Stomach (tissue), 8 donors: ENCODE measurements at regions not wholly inside any gene's neighbourhood (a gene's known extent, or its start where the extent isn't known, plus 50 kb on each side); places are given as distances from the start of the nearest gene placed in this dataset.

ENCODE experiments used
- DNase-seq, 2 donors: peaks; one replicate each; pipeline versions ENCODE4 v3.0.0 to v3.0.0-alpha.2; 2013 to 2019
- H3K27ac ChIP-seq, 5 donors: fragments of 200-600 bp in 4 of 5; sonication (generic) in 4 of 5; one replicate each; pipeline ENCODE4 v1.5.1; 2013 to 2019; ENCODE audit warnings: mild to moderate bottlenecking in 1 of 5, moderate library complexity in 1 of 5
- H3K27me3 ChIP-seq, 3 donors: fragments of 200-600 bp; sonication (generic); one replicate each; pipeline ENCODE4 v1.5.1; 2017 to 2019; ENCODE audit warnings: mixed run types in 1 of 3
- H3K36me3 ChIP-seq, 4 donors: fragments of 200-600 bp; sonication (generic); 1 replicate in 3 of 4; 2 replicates in 1 of 4; pipeline ENCODE4 v1.5.1; 2016 to 2019
- H3K4me1 ChIP-seq, 4 donors: fragments of 200-600 bp; sonication (generic); one replicate each; pipeline ENCODE4 v1.5.1; 2016 to 2019
- H3K4me3 ChIP-seq, 4 donors: fragments of 200-600 bp; sonication (generic) in 3 of 4; one replicate each; pipeline ENCODE4 v1.5.1; 2016 to 2019; ENCODE audit warnings: mild to moderate bottlenecking in 1 of 4
- H3K9me3 ChIP-seq, 4 donors: fragments of 200-600 bp; sonication (generic); one replicate each; pipeline ENCODE4 v1.5.1; 2016 to 2019
- EP300 ChIP-seq: sonication (generic); formaldehyde crosslinking; IDR thresholded peaks from one replicate; pipeline ENCODE4 v1.6.1; 2017; ENCODE audit warnings: antibody characterized with exemption
- POLR2A ChIP-seq, 4 donors: fragments of 450-650 bp; IDR thresholded peaks; one replicate each; pipeline ENCODE4 v1.6.1; 2016; ENCODE audit warnings: antibody characterized with exemption in 4 of 4, control low read depth in 2 of 4, mild to moderate bottlenecking in 1 of 4, moderate library complexity in 1 of 4
- POLR2AphosphoS5 ChIP-seq, 3 donors: sonication (generic); formaldehyde crosslinking; IDR thresholded peaks; one replicate each; pipeline ENCODE4 v1.6.1; 2016; ENCODE audit warnings: antibody characterized with exemption in 3 of 3
- WGBS, 5 donors: extraction: QIAGEN DNeasy Blood & Tissue Kit in 3 of 5; methylation state at CpG; one replicate each; pipeline versions ENCODE4 v1.1.5 to v1.1.7; 2013 to 2018; 5-methylcytosine and 5-hydroxymethylcytosine counted together
- intact Hi-C: fragments of 100-400 bp; cut with DNase I; formaldehyde crosslinking; loops from one replicate; pipeline ENCODE4 v1.15.1; 2023; ENCODE audit warnings: low total_unique reads
- TF ChIP-seq, protein P1 (sequence below), 7 experiments: fragments of 450-650 bp in 4 of 7; fragments of 200-600 bp in 3 of 7; sonication (generic) in 3 of 7; IDR thresholded peaks; one replicate each; pipeline ENCODE4 v1.5.1; 2016 to 2019; ENCODE audit warnings: antibody characterized with exemption in 7 of 7, control low read depth in 2 of 7, mild to moderate bottlenecking in 1 of 7
- donor health status: healthy with polysubstance abuse.
- donor health status: Bipolar disorder and iron deficiency.
- donor health status: healthy.

DNA sequence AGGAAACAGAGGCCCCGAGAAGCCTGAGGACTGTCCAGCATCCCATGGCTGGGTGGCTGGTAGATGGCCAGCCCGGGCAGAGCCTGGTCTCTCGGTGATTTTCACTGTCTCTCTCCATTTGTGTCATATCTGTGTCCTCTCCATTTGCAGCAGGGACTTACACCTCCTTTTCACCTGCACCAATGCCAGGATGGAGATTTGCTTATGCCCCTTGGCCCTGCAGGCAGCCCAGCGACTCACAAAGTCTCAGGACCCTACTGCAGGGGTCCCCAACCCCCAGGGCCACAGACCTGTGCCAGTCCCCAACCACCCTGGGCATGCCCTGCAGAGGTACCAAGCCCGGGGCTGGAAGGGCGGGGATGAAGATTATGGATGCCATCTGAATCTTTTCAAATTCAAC lies 201.6 kb downstream of the RHOU start:
- Histone ChIP-seq H3K4me3 (no peak overlapping the region), H3K4me1 (peaks cover 19 to 36% (median 24%) of the 10 kb centered on the region in 4 donors), H3K27ac (no peak overlapping the region), H3K36me3 (no peaks in the 10 kb centered on the region), H3K9me3 (no peaks in the 10 kb centered on the region), H3K27me3 (no peaks in the 10 kb centered on the region)
- intact Hi-C loops = no loop called here
- WGBS, 5 donors = 81 to 97% (median 92%) methylated on average over 6 of the region's 6 CpGs
- DNase-seq = no peak
- TF ChIP-seq, protein P1, sequence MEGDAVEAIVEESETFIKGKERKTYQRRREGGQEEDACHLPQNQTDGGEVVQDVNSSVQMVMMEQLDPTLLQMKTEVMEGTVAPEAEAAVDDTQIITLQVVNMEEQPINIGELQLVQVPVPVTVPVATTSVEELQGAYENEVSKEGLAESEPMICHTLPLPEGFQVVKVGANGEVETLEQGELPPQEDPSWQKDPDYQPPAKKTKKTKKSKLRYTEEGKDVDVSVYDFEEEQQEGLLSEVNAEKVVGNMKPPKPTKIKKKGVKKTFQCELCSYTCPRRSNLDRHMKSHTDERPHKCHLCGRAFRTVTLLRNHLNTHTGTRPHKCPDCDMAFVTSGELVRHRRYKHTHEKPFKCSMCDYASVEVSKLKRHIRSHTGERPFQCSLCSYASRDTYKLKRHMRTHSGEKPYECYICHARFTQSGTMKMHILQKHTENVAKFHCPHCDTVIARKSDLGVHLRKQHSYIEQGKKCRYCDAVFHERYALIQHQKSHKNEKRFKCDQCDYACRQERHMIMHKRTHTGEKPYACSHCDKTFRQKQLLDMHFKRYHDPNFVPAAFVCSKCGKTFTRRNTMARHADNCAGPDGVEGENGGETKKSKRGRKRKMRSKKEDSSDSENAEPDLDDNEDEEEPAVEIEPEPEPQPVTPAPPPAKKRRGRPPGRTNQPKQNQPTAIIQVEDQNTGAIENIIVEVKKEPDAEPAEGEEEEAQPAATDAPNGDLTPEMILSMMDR (IDR thresholded peaks at IDR 0.05) = no peak
- TF ChIP-seq EP300 (no peak), POLR2A (IDR thresholded peaks at IDR 0.05) (no peak), POLR2AphosphoS5 (IDR thresholded peaks at IDR 0.05) (no peak)

DNA sequence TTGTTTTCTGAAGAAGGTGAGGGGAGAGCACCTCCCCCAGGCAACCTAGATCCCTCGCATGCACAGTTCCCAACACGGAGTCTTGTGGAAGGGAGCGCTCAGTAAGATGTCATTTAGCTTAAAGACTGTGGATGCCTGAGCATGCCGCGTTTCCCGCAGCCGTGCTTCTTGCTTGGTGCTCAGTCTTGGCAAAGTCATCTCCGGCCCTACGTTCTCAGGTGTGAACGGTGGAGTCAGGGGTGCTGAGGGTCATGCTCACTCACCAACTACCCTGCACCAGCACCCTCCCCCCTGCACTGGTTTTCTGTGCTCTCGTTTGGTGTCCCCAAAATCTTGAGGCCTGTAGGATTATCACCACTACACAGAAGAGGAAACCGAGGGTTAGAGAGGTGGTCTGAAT lies 202.1 kb downstream of the RHOU start:
- Histone ChIP-seq H3K27ac (peak overlapping the region in 3 of 5 donors; percentile 57 to 66 (median 58)), H3K4me1 (peaks cover 19 to 36% (median 24%) of the 10 kb centered on the region in 4 donors), H3K27me3 (no peaks in the 10 kb centered on the region), H3K4me3 (no peak overlapping the region), H3K9me3 (no peaks in the 10 kb centered on the region), H3K36me3 (no peaks in the 10 kb centered on the region)
- intact Hi-C loops = no loop called here
- DNase-seq = no peak
- TF ChIP-seq POLR2A (IDR thresholded peaks at IDR 0.05) (no peak), POLR2AphosphoS5 (IDR thresholded peaks at IDR 0.05) (no peak), EP300 (no peak)
- TF ChIP-seq, protein P1 (IDR thresholded peaks at IDR 0.05) = no peak
- 90 to 95% (median 94%) methylated on average over 12 of the region's 12 CpGs for WGBS, 5 donors

DNA sequence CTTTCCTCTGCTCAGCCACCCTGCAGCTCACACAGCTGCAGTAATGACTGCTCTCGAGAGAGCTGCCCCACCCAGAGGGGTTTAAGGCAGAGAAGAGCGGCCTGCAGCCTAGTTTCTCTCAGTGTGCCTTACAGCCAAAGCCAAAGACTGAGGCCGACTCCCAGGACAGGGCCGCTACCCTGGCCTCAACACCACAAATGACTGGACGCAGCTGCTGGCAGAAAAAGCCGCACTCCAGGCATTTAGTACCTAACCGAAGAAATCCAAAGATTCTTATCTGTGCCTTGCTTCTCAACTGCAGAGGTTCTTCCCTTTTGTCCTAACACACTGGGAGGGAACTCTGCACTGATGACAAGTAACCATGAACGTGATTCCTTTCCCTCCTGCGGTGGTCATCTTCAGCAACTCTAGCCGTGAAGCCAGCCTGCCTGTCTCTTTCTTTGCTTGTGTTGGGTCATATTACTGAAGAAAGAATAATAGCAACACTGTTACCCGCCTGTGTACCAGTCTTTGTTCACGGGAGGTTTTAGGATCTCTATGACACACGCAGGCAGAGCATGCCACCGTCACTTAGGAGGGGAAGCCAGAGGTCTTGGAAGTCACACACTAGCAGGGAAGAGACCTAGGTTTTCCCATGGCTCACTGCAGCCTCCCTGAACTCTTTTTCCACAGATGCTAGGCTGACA lies 202.7 kb downstream of the RHOU start:
- Histone ChIP-seq H3K4me1 (peaks cover 19 to 36% (median 24%) of the 10 kb centered on the region in 4 donors), H3K36me3 (no peaks in the 10 kb centered on the region), H3K9me3 (no peaks in the 10 kb centered on the region), H3K27me3 (no peaks in the 10 kb centered on the region), H3K27ac (peak overlapping the region; percentile 3 to 66 (median 57)), H3K4me3 (no peak overlapping the region)
- 53 to 69% (median 66%) methylated on average over 12 to 14 of the region's 14 CpGs for WGBS, 5 donors
- intact Hi-C loops = no loop called here
- peak in 1 of 2 donors; percentile 63 for DNase-seq
- TF ChIP-seq POLR2AphosphoS5 (IDR thresholded peaks at IDR 0.05) = no peak

DNA sequence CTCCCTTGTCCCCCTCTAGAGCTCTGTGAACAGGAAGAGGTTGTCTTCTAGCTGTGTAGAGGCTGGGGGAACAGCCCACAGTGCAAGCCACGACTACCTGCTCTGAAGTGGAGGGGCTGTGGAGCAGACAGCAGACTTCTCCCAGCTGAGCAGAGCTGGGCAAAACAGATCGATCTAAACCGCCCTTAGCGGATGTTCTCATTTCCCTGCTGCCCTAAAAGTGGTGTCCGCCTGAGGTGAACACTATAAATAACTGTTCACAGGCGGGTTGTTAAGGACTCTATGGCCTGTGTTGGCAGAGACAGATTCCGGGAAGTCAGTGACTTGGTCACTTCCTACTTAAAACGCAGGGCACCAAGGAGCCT lies 203.2 kb downstream of the RHOU start:
- intact Hi-C loops = no loop called here
- H3K4me1 ChIP-seq = peaks cover 19 to 36% (median 24%) of the 10 kb centered on the region in 4 donors
- no peak overlapping the region for H3K4me3 ChIP-seq
- H3K36me3 ChIP-seq = no peaks in the 10 kb centered on the region
- no peak for TF ChIP-seq EP300
- TF ChIP-seq, protein P1 (IDR thresholded peaks at IDR 0.05) = no peak
- TF ChIP-seq POLR2A (IDR thresholded peaks at IDR 0.05) = no peak
- no peak for TF ChIP-seq POLR2AphosphoS5 (IDR thresholded peaks at IDR 0.05)
- no peaks in the 10 kb centered on the region for H3K27me3 ChIP-seq
- DNase-seq = peak in 1 of 2 donors; percentile 68
- H3K27ac ChIP-seq = peak overlapping the region in 4 of 5 donors; percentile 44 to 66 (median 58)
- 50 to 74% (median 65%) methylated on average over 8 of the region's 8 CpGs for WGBS, 5 donors
- H3K9me3 ChIP-seq = no peaks in the 10 kb centered on the region
